ENCODE measurements at regions not wholly inside any gene's neighbourhood (a gene's known extent, or its start where the extent isn't known, plus 50 kb on each side); places are given as distances from the start of the nearest gene placed in this dataset.

DNA sequence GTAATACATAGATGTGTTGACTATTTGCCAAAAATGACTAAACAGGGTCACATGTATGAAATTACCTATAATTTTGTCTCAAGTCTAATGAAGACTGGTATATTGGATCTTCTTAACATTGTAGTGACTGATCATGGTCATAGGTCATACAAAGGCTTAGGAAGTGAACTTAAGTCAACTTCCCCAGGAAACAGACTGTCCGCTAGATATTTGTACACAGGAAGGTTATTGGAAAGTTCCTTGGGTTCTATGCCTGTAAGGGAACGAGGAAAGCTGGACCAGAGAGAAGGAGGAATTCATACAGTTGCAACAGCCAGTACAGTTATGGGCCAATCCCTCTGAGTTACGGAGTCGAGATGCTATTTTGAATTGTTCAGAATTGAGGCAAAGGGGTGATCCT, 462.0 kb upstream of the THRB start:
- H3K4me3 ChIP-seq (ENCODE audit: low read depth, low read length): no peak overlapping the region
- TF ChIP-seq CTCF (conservative IDR thresholded peaks at IDR 0.05; ENCODE audit: low read depth, low read length): no peak

DNA sequence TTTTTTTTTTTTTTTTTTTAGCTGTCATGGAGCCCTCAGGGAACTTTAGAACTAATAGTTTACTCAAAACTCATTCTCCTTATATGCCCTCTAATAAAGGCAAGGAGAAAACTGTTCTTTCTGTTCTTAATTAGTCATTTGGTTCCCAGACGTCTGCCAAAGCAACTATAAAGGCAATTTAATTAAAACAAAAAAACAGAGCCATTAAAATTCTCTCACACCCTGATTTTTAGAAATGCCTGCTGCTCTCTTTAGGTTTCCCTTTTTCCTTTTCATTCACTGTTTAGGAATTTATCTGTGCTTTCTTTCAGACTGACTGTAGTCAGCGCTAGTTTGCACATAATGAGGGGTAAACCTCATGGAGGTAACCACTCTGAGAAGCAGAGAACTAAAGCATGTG, 463.6 kb upstream of the THRB start:
- no peak for TF ChIP-seq CTCF (conservative IDR thresholded peaks at IDR 0.05; ENCODE audit: low read depth, low read length)
- H3K4me3 ChIP-seq (ENCODE audit: low read depth, low read length): no peak overlapping the region
- no peak for DNase-seq (ENCODE audit: low read depth)

More for the DNA sequence above, 462.0 kb upstream of the THRB start:
- no peak for DNase-seq (ENCODE audit: low read depth)

DNA sequence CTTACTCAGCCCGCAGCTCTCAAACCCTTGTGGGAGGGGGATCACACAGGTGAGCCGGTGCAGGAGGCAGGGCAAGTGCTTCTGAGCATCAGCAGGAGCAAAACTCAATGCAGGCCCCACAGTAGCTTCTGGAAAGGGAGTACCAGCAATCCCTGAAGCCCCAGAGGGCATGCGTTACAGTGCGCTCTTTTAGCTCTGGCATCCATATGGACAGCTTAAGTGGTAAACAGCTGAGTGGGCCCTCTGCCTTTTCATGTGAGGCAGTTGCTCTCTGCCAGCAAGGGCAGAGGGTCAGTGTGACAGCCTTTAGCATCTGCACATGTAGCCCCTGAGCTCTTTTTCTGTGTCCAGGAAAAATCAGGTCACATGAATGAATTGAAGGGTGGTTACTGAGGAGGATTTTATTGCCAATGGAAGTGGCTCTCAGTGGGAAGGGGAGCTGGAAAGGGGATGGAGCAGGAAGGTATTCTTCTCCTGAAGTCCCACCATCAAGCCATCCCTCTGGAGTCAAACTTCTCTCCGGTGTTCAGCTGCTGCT, 464.3 kb upstream of the THRB start:
- no peak for TF ChIP-seq CTCF (conservative IDR thresholded peaks at IDR 0.05; ENCODE audit: low read depth, low read length)
- H3K4me3 ChIP-seq (ENCODE audit: low read depth, low read length): no peak overlapping the region
- no peak for DNase-seq (ENCODE audit: low read depth)

DNA sequence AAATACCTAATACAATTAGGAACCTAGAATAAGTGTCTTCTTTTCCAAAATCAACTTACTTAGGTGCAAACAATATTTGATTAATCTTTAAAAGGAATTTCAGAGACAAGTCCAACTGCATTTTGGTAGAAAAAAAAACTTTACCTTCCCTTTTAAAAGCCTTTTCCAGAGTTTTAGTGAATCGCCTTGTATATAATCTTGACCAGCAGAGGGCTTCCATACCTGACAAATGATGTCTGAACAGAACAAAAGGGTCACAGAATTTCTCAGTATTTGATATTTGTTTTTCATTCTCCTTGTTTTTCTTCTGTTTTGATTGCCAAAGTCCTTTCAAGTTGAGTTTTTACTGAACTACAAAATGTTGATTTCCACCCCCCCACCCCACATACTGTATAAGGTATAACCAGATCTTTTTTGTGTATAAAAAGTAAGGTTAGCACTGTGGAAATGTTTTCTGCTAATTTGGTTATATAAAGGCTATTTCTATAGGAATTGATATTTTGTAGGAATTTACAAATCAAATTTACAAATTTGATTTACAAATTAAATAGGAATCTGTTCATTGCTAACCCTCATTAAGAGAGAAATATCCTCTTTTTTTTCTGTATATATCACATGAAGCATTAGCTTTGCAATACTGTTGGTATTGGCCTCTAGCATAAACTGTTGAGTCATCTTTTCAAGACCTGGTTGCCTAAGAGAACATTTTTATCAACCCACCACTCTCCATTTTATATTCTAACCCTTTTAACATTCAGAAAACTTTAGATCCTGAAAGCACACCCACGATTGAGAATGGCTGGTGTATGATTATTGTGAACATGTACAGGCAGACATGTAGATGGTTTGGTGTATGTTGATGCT, 464.1 kb upstream of the RARB start:
- peak; percentile 72 for TF ChIP-seq CTCF (conservative IDR thresholded peaks at IDR 0.05; ENCODE audit: low read depth, low read length)
- DNase-seq (ENCODE audit: low read depth): no peak
- H3K4me3 ChIP-seq (ENCODE audit: low read depth, low read length): no peak overlapping the region

- TF ChIP-seq CTCF (conservative IDR thresholded peaks at IDR 0.05; ENCODE audit: low read depth, low read length): no peak
- no peak overlapping the region for H3K4me3 ChIP-seq (ENCODE audit: low read depth, low read length)
- DNase-seq (ENCODE audit: low read depth): no peak
These were observed 462.2 kb upstream of the RARB start for GRCh38 chr3:24965706-24966385.

DNA sequence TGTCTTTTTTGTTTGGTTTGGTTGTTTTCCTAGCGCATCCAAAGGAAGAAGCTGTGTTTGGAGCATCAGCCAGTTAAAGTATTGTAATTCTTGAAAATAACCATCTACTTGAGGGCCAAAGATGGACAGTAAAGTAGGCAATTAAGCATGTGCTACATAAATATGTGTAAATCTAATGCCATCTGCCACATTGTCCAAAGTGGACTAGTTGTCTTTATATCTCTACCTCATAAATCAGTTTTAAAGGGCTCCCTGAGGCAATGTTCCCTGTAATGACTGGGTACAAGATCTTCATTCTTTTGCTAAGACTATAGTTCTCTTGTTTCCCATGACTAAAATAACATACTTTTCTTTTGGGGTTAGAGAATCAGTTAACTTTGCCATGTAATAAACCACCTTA, 460.0 kb upstream of the RARB start:
- no peak for TF ChIP-seq CTCF (conservative IDR thresholded peaks at IDR 0.05; ENCODE audit: low read depth, low read length)
- no peak for DNase-seq (ENCODE audit: low read depth)
- no peak overlapping the region for H3K4me3 ChIP-seq (ENCODE audit: low read depth, low read length)

Data from epithelial cell of proximal tubule (primary cell).